T-helper 2 cell treated with Interferon-gamma antibody and Interleukin-4, amounts not matched to agents 100 ng/mL and 5 ng/mL, for 36 hours (primary cell): ENCODE measurements at regions not wholly inside any gene's neighbourhood (a gene's known extent, or its start where the extent isn't known, plus 50 kb on each side); places are given as distances from the start of the nearest gene placed in this dataset.

Experiments
- intact Hi-C: fragments of 100-400 bp; cut with micrococcal nuclease; formaldehyde crosslinking; loops from one replicate; pipeline ENCODE4 v1.15.1; 2023

DNA sequence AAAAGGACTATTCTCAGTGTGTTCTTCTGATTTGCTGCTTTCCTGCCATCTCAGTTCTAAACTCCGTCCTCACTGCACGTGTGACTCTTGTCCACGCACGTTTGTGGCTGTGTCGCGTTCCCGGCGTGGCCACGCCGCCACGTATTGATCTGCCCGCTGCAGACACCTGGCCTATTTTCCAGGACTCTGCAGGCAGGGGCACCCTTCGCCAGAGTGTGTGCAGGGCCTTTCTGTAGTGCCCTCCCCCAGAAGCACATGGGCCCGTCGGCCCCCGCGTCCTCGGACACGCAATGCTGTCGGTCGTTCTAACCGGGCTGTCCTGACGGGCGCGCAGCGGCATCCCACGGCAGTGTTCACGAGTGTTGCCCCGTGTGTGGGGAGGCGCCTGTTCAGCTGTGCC, 87.6 kb downstream of the YTHDF1 start:
- intact Hi-C loops, result no loop called here

DNA sequence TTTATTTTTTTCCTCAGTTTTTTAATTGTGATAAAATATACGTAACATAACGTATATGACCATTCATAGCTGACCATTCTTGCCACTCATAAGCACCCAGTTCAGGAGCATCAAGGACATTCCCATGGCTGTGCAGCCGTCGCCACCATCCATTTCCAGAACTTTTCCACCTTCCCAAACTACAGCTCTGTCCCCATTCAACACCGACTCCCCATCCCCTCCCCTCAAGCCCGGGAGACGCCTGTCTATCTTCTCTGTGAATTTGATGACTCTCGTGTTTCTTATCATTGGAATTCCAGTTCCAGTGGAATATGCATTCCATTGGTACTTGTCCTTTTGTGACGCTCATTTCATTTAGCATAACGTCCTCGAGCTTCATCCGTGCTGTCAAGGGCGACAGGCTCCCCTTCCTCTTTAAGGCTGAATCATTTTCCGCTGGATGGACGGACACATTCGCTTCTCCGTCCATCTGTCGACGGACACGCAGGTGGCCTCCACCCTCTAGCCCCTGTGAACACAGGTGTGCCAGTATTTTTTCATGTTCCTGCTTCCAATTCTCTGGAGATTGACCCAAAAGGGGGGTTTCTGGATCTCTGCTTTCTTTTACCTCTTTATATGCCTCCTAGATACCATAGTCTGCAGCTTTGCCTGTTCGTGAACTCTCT, 88.1 kb downstream of the YTHDF1 start:
- intact Hi-C loops, result no loop called here

DNA sequence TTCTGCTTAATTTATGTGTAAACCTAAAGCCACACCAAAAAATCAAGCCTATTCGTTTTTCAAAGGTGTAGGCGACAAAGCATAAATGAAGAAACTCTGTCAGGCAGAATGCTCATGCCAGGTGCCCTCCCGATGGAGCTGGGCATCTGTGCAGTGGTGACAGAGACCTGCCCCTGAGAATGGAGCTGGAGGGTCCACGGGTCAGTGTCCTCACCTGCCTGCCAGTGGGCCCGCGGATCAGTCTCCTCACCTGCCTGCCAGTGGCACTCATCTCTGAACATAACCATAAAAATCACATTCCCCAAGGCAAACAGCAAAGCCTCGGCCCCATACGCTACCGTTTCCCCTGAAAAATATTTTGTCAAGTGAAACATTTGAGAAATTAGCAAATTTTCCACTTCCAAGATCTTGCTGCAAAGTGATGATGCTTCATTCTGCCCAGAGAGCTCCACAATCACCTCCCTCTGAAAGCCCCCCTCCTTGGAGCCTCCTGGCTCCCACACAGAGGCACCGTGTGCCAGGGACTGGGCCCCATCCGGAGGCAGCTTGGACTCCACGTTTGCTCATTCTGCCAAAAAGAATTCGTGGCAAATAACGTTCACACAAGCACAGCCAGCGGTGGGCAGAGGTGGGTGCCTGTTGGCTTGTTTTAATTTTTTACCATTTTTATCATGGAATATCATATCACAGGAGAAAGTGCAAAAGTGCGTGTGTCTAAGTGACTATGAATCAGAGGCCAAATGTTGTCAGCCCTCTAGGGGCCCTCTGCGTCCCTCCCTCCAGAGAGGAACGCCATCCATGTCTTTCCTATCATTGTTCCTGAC, 88.8 kb downstream of the YTHDF1 start:
- intact Hi-C loops, result no loop called here

DNA sequence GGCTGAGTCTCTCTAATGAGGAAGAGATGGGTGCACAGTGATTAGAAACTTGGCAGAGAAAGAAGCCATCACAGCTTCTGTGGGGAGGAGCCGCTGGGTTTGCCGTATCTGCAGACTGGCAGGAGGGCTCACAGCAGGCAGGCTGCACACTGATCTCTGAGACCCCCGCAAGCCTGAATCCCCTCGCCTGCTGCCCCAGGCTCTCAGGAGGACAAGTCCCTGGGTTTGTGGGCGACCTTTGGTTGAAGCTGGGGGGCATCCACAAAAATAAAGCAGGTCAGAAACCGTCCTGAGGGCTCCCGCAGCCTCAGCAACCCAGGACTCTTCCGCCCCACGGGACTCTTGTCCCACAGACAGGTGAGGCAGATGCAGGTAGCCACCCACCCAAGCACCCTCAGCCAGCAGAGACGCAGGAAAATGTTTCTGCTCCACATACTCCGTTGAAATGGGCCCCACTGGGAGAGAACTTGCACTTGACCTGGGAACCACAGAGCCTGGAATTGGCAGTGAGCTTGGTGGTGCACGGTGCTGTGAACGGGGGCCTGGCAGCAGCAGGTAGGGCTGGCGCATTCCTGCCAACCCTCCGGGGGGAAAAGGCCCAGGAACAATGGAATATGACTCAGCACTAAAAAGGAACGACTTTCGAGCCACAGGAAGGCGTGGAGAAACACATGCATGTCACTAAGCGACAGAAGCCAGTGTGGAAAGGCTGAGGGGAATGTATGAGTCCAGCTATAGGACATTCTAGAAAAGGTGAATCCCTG, 89.9 kb downstream of the YTHDF1 start:
- intact Hi-C loops, result no loop called here

DNA sequence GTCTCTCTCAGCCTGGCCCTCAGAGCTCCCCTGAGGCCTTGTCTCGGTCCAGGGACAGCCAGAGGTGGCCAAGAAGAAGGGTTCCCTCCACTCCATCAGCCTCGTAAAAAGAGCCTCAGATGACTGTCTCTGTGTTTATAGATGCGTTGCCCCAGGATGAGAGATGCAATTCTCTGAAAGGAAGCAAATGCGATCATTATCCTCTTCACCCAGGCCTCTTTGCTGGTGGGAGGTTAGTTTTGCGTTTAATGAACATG, 90.4 kb downstream of the YTHDF1 start:
- intact Hi-C loops, result no loop called here

DNA sequence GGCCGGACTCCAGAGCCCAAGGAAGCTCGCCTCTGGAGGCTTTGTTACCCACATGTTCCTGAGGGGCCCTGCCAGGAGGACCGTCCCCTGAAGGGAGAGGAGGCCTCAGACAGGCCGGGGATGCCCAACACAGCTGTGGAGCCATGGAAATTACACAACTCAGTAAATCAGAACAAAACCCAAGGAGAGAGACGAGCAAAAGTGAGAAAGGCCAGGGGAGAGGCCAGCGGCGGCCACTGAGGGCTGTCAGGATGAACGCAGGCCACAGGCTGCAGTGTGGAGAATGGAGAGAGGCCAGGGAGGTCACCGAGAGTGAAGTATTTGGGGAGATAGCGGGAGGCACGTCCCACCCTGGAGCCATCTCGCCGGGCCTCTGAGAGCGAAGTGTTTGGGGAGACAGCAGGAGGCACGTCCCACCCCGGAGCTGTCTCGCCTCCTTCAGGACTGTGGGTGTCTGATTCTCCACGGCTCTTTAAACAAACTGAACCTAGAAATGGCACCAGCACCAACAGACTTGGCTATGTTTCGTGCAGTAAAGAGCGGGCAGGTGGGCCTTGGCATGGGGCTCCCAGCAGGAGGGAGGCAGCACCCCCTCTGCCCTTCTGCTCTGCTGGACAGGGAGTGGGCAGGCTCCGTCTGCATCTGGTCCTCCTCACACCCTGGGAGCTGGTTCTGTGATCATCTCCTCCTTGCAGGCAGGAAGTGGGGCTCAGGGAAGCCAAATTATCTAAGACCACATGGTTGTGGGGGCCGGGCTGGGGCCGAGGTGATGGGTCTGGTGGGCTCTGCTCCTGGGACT, 91.0 kb downstream of the YTHDF1 start:
- intact Hi-C loops, result no loop called here

DNA sequence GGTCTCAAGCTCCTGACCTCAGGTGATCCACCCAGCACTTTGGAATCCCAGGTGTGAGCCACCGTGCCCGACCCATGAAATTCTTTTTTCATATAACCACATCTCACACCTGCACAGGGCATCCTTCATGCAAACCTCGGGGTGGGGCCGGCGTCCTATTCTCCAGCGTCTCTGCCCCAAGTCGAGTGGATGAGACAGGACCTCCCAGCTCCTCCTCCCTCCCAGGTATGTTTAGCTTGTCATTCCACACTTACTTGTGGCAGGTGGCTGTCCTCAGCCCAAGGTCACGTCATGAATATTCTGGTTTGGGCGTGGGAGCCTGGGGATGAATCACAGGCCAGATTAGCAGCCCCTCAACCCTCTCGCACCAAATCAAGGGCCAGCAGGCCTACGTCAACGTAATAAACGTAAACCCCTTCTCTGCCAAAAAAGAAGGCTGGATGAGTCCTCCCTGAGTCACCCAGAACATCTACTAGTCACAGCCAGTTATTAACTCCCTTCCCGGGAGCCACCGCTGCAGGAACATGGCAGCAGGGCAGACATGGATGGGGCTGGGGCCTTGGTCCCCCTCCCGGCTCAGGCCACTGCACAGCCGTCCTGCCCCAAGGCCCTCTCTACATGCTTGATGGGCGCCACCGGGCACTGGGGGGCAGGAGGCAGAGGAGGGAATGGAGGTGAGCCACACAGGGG, 91.7 kb downstream of the YTHDF1 start:
- intact Hi-C loops, result no loop called here

DNA sequence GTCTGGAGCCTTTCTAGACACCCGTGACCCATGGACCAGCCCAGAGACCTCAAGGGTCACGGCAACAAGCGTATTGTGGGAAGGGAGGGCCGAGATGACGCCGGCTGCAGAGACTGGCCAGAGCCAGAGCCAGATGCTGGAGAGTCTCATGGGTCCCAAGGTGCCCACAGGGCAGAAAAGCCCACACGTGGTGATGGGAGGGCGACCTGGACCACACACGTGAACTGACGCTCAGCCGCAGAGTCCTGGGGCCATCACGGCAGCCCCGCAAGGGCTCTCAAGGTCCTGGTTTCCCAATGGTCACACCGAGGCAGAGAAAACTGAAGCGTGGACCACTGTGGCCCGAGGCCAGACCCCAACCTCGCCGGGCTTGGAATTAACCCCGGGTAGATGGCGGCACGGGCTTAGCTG, 92.6 kb downstream of the YTHDF1 start:
- intact Hi-C loops, result no loop called here

DNA sequence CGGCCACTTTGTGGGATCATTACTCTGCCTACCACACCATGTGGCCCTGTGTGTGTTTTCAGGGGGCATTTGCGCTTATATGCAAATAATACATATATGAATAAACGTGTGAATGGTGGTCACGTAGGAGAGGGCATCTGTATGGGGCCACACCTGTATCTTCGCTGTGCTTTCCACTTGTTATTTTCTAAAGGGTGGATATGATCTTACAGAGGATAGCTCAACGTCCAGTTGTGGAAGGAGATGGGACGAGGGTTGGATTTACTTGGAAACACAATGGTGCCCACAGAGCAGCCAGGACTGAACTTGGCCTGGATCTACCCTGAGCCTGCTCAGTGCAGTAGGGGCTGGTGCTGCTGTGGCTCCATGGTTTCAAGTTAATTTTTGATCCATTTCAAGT, 93.3 kb downstream of the YTHDF1 start:
- intact Hi-C loops, result no loop called here

DNA sequence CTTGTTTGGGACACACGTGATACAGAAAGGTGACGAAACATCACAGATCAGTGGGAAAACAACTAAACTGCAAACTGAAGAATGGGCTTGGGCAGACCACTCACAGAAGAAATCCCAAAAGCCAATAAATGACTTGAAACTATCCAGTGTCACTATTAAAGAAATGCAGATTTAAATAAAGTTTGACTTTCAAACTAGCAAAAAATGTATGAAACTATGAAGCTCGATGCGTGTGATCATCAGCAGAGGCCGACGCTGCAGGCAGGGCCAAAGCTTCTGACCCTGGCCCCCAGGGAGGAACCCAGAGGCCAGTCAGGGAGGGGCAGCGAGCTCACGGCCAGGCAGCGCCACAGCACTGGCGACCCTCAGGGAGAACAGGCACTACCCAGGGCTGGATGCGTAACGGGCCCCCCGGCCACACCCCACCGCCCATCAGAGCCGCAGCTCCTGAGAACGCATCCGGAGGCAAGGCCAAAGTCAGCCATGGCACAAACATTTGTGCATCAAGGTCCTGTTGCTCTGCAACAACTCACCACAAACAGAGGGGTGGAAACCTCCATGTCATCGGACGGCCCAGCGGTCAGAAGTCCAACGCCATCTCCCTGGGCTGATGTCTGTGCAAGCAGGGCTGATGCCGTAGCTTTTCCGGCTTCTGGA, 94.1 kb downstream of the YTHDF1 start:
- intact Hi-C loops, result no loop called here

DNA sequence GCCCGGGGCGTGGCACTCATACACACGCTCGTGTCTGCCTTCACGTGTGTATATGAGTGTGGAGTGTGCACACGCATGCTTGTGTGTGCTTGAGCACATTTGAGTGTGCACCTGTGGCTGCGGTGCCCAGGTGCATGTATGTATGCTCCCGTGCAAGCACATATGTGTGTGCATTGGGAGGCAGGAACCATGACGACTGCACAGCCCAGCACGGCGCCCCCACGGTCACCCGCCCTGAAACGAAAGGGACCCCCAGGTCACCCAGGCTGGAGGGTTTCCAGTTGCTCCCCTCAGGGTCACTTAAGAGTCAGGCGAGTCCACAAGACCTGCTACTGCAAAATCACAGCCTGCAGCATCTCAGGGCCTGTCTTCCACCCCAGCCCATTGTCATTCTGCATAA, 94.7 kb downstream of the YTHDF1 start:
- intact Hi-C loops, result no loop called here

DNA sequence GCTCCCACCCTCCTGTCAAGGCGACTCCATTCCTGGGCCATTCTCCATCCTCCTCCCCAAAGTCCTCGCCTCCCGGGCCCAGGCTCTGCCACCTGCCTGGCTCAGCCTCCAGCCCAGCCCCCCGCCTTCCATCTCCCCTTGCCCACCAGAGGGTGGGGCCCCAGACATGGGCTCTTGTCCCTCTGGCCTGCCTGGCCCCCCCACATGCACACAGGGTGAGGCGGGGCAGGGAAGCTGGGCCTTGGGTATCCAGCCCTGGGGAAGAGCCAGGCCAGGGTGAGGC, 95.2 kb downstream of the YTHDF1 start:
- intact Hi-C loops, result no loop called here

DNA sequence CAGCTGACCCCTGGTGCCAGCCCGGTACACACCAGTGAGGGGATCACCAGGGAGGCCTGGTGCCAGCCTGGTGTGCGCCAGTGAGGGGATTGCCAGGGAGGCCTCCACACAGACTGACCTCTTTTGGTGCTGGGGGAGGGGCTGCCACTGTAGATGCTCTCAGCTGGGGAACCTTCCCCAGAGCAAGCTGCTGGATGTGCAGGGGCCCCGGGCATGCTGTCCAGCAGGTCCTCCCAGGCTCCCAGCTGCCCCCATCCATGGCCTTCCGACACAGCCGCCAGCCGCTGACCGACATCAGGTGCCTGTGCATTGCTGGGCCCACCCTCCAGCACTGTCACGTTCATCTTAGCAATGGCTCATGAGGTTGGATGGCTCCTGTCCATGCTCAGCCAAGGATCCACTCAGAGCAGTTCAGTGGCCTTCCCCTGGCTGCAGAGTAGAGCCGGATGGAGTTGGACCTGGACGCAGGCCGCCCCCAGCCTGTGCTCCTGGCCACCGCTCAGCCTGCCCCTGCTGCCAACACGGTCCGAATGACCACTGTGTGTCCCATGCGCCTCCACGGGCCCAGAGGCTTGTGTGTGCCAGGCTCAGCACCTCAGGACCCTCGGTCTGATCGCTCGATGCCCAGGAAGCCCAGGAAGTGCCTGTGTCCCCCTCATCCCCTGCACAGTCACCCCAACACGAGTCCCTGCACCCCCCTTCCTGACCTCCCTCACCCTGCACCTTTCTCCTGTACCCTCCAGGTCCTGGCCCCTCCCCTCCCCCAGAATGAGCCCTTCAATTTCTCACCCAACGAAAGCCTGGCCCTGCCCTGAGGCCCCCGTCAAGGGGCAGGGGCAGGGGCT, 95.7 kb downstream of the YTHDF1 start:
- intact Hi-C loops, result no loop called here

DNA sequence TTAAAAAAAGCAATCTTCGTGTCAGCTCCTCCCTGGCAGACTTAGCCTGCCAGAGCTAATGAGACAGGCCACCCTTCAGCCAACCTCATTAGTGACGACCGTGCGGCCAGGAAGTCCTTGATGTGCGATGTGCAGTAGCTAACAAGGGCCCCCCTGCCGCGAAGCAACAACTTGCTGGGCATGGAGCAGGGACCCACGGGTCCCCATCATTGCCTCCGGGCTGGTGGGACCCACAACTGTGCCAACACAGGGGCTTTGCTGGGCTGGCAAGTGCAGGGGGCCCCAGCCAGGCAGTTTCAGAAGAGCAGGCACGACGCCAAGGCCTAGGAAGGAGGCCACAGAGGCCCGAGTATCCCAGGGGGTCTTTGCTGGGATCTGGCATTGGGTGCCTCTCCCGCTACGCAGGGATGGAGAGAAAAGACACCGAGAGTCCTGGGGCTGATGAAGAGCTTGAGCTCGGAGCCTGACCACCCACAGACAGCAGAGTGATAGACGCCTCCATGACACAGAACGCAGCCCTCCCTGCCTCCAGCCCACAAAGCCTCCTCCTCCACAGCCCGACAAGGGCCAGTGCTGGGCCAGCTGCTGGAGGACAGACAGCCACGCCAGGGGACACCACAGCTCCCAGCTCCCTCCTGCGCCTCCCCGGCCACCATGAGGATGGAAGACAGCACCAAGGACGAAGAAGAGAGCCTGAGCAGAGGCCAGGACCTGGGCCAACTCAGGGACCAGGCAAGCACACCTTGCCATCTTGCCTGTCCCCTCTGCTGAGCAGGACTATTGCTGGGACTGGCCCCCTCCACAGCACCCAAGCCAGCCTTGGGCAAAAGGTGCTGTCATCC, 96.6 kb downstream of the YTHDF1 start:
- intact Hi-C loops, result no loop called here

DNA sequence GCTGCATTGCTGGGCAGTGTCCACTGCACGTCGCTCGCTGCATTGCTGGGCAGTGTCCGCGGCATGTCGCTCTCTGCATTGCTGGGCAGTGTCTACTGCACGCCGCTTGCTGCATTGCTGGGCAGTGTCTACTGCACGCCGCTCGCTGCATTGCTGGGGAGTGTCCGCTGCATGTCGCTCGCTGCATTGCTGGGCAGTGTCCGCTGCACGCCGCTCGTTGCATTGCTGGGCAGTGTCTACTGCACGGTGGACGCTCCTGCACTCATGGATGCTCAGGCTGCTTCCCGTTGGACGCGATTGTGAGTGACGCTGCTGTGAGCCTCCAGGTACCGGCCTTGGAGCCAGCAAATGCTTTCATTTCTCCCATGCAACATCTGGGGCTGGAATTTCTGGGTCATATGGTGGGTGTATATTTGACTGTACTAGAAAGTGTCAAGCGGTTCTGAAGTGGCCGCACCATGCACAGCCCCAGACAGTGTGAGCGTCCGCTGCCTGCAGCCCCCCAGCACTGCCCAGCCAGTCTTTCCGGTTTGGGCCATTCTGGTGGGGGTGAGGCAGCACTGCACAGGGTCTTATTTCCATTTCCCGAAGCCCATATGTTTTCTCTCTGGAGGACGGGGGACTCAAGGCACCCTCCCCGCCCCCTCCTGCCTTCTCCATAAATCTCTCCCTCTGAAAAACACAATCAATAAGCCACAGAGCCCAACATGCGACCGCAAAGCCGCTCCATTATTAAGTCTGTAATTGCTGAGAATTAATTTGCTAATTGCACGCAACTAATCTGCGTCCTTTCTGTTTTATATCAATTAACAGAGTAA, 97.4 kb downstream of the YTHDF1 start:
- intact Hi-C loops, result no loop called here

DNA sequence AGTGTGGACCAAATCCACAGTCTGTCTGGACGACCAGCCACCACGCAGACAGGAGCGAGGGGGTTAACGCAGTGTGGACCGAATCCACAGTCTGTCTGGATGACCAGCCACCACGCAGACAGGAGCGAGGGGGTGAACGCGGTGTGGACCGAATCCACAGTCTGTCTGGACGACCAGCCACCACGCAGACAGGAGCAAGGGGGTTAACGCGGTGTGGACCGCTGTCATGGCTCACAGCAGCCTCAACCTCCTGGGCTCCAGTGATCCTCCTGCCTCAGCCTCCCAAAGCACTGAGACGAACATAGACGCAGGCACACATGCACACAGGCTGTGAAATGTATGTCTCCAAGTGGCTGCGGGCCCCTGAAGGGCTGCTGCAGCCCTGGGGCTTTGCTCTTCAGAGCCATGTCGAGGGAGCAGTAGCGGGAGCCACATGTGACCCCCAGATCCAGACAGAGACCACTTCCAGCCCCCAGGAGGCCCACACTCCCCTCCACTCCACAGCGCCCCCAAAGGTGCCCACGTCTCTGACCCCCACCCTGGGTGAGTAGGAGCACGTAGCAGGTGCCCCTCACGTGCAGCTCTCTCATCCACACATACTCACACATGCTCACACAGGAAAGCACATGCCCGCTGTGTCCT, 98.1 kb downstream of the YTHDF1 start:
- intact Hi-C loops, result no loop called here

DNA sequence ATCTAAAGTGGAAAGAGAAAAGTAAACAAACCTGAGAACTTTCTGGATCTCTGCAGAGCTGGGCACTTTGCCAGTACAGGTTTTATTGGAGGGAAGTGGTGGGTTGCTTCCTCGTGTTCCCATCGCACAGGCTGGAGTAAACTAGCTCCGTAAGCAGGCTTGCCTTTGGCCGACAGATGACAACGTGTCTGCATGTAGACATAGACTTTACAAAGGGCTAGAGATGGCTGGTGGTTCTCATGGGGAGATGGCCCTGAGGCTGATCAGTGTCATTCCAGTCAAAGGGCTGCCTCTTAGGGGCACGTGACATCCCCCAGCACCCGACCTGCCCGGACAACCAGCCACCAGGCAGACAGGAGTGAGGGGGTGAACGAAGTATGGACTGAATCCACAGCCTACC, 98.8 kb downstream of the YTHDF1 start:
- intact Hi-C loops, result no loop called here
